ENCODE measurements at regions not wholly inside any gene's neighbourhood (a gene's known extent, or its start where the extent isn't known, plus 50 kb on each side); places are given as distances from the start of the nearest gene placed in this dataset.

DNA sequence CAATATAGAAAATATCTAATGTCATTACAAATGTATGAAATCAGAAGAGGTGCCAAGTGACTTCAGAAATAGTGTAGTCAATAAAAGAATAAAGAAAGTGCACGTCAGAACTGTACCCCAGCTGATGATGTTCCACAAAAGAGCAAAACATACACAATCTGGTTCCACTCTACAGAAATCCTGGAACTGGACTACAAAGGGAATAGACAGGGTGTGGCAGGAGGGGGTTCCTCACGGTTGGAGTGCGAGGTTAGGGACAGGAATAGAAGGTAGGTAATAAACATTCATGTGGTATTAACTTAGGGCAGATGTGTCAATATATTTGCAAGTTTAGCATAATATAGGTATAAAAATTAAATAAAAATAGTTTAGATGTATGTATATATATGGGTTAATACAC lies 103.3 kb upstream of the GOLGA6L6 start:
- TF ChIP-seq POLR2A (IDR thresholded peaks at IDR 0.05): no peak
- TF ChIP-seq POLR2AphosphoS5 (IDR thresholded peaks at IDR 0.05): no peak
- TF ChIP-seq, protein P1, sequence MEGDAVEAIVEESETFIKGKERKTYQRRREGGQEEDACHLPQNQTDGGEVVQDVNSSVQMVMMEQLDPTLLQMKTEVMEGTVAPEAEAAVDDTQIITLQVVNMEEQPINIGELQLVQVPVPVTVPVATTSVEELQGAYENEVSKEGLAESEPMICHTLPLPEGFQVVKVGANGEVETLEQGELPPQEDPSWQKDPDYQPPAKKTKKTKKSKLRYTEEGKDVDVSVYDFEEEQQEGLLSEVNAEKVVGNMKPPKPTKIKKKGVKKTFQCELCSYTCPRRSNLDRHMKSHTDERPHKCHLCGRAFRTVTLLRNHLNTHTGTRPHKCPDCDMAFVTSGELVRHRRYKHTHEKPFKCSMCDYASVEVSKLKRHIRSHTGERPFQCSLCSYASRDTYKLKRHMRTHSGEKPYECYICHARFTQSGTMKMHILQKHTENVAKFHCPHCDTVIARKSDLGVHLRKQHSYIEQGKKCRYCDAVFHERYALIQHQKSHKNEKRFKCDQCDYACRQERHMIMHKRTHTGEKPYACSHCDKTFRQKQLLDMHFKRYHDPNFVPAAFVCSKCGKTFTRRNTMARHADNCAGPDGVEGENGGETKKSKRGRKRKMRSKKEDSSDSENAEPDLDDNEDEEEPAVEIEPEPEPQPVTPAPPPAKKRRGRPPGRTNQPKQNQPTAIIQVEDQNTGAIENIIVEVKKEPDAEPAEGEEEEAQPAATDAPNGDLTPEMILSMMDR (IDR thresholded peaks at IDR 0.05): no peak
